ENCODE measurements at regions not wholly inside any gene's neighbourhood (a gene's known extent, or its start where the extent isn't known, plus 50 kb on each side); places are given as distances from the start of the nearest gene placed in this dataset.

DNA sequence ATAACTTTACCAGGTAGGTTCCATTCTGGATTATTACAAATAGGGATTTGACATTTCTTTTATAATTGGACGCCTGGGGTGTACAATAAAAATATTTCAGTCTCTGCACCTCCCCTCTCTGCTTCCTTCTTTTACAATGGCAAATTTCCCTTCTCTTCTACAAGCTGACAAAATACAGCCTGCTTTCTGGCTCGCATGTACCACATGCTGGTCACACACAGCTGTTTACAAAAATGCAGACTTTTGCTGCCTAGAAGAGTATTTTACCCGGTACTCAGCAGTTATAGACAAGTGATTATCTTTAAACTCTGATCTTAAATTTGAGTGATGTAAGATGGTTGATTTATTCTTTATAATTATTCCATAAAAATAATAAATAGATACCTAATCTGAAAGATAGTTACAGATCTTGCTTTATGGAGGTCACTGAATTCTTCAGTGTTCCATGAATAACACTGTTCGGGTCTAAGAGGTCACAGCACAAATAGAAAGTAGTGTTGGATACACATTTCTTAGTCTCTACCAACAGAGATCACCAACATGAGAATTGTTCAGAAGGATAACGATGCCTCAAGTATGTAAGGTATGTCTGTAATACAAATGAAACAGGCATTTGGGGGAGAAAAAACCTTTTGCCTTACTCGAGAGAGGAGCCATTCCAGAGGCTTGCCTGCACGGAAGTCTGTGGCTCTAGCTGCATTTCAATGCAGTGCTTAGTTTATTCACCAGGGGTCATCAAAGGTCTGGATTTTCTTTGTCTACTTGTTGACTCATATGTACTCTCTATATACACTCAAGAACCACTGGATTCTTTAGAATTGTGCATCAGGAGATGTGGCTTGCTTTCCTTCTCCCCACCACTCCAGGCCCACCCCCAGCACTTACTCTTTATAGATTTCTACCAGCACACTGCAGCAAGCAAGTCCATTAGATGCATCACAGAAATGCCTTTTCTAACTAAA, 206.6 kb upstream of the RFX3 start:
- peak in 27 of 56 donors; percentile 3 to 72 (median 18) for DNase-seq

GRCh38 chr9:3730511-3730922, 204.7 kb upstream of the RFX3 start:
- no peak for DNase-seq

DNA sequence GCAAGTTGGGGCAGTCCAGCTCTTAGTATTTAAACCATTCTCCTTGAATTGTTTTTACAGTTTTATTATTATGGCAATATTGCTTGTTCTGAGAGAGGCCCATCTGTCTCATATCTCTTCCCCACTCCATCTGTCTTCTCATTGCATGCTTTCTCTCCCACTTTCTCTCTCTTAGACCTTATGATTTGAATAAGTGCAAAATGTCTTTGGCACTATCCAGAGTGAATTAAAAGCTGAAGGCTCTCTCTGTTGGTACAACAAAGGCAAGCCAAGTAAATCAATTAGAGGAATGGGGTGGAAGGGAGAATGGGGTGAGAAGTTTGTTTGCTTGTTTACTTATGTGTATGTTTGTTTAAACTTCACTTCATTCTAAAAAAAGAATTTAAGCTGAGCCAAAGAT, 195.3 kb upstream of the RFX3 start:
- DNase-seq: no peak

DNA sequence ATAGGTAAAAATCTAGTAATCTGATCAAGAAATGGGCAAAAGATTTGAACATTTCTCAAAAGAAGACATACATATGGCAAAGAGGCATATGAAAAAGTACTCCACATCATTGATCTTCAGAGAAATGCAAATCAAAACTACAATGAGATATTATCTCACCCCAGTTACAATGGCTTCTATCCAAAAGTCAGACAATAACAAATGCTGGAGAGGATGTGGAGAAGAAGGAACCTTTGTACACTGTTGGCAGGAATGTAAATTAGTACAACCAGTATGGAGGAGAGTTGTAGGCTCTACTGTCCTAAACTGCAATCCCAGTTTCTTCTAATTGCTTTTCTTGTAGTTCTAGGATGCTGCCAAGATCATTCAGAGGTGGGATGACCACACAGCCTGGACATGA, 193.5 kb upstream of the RFX3 start:
- DNase-seq: no peak

DNA sequence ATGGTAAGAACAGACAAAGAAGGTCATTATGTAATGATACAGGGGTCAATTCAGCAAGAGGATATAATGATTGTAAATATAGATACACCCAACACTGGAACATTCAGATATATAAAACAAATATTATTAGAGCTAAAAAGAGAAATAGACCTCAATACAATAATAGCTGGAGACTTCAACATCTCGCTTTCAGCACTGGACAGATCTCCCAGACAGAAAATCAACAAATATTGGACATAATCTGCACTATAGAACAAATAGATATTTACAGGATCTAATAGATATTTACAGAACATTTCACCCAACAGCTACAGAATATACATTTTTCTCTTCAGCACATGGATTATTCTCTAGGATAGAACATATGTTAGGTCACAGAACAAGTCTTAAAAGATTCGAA, 190.6 kb upstream of the RFX3 start:
- DNase-seq: no peak

DNA sequence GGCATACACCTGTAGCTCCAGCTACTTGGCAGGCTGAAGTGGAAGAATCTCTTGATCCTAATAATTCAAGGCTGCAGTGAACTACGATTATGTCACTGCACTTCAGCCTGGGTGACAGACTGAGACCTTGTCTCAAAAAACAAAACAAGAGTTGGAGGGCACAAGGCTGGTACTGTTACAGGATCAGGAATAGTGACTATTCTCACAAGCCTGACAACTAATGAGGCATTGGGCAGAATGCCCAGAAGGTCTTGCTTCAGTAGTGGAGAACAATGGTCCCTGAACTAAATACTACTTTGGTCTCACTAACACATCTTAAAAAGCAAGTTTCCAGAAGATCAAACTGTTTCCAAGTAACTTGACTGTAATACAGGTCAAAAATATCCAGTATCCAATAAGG, 182.9 kb upstream of the RFX3 start:
- DNase-seq: peak in 31 of 56 donors; percentile 1 to 81 (median 22)

DNA sequence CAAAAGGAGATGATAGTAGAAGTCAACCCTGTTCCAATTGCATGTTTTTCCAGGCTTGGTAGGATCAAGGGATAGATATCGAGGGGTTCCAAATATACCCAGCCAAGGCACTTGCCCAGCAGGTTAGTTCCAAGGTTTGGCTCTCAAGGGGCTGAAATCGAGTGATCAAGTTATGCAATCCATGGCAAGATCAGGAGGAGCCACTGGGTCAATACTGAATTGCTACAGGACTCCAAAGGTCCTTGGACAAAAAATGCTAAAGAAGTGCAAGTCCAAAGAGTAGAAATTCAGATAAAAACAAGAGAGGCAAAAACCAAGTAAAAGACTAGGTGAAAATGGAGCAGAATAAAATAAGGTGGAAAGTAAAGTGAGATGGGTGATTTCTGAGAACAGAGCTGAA, 179.1 kb upstream of the RFX3 start:
- no peak for DNase-seq

DNA sequence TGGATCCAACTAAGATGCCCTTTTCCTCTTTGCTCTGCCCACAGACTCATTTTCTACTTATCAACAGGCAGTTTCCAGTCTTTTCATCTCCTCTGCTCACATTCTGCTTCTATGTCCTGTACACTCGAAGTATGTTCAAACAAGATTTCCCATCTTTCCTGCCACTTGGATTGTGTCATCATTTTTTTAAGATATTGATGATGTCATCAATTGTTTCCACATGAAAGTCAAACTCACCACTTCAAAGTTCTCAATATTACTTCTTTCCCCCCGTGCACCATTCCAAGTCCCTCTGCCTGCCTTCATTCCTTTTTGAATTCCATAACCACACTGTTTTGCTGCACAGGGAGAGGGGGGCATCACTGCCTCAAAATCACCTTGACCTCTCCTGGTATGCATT, 175.0 kb upstream of the RFX3 start:
- no peak for DNase-seq

DNA sequence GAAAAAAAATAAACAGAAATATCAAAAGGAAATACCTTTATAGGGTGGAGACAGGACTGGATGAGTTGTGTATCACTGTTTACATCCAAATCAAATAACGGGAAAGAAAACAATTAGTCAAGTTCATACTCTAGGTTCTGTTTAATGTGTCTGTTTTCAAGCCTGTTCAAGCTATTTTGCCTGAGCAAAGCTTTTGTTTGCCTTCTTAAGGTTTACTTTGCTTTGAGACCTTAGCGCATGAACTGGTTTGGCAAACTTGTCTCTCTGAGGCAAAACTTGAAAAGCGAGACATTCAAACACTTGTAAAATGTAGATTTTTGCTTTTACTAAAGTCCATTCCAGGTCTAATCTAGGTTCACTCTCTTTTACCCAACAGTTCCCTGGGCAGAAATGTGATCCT, 174.1 kb upstream of the RFX3 start:
- no peak for DNase-seq

DNA sequence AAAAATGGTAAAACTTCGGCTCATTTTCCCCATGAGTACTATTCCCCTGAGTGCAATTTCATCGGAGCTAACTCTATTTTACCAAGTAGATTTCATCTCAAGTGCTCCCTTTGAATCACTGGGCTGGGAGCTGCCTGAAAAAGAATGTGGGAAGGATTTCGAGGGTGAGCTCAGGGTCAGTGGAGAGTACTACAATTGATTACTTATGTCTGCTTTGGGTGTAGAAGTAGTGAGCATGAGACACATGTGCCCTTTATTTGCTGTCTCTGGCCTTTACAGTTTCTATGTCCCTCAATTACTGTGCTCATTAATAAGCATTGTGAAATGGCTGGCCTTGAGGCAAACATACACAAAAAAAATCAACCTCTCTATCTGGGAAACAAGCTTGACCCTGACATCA, 172.7 kb upstream of the RFX3 start:
- no peak for DNase-seq

- DNase-seq: no peak
These were observed 172.3 kb upstream of the RFX3 start for GRCh38 chr9:3698076-3698475.

DNA sequence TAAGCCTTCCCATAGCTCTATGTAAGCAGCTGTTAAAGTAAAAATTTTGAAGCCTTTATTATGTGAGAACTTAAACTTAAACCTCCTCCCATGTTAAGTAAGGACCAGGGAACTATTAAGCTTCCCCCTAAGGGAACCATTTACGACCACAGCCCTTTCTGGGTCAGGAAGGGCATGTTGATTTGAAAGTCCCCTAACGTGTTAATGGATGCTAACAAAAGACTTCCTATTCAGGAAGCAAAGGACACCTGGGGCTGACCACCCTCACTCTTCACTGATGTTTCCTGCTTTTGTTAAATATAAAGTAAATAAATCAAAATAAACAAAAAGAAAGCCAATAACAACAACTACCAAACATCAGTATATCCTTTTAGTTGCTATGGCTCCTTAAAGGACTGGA, 170.6 kb upstream of the RFX3 start:
- no peak for DNase-seq

DNA sequence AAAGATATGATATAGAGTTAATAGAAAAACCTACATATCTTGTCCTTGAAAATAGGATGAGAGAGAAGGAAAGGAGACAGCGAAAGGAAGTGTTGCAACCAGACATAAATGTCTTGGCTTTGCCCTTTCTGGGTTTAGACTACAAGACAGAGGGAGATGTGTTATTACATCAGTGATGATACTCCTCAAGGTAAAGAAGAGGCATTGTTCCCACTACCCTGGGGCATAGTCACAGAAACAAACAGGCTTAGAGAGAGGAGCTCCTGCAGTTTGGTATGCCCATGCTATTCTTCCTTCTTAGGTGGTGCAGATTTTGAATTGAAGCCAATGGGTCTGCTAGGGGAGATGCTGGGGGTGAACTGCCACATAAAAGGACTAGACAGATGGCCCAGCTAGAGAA, 166.8 kb upstream of the RFX3 start:
- DNase-seq: no peak

DNA sequence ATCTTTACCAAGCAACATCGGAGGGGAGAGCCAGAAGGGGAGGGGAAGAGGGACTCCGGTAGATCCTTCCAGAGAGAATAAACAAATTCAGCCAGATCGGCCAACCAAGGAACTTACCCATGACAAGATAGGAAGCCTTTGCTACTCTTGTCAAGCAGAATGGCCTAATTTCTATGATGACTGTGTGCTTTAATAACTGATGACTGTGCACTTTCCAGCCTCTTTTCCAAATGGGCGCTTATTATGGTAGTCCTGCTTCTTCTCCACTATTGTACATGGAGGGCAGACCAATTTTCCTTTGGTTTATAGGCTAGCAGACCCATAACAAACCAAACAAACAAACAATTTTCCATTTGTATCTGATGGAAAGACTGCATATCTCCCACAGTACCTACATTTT, 163.8 kb upstream of the RFX3 start:
- DNase-seq: no peak

- DNase-seq: no peak
These were observed 161.3 kb upstream of the RFX3 start for GRCh38 chr9:3687145-3687544.

DNA sequence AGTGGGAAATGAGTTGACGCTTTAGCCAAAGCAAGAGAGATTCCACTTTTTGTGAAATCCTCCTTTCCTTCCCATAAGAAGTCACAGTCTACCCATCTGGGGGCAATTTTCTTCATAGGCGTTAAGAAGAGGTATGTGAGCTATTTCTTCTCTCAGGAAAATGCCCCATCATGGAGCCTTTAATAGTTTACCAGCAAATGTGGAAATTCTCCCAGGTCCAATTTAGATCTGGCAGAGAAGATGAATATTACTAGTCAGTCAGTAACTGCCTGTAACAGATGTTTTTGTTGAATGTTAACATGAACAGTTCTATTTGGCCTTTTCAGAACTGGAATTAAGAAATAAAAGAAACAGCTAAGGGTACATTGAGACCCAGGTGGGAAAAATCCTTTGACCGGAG, 156.4 kb upstream of the RFX3 start:
- no peak for DNase-seq

GRCh38 chr9:3677541-3677940, 151.7 kb upstream of the RFX3 start:
- DNase-seq: no peak

DNA sequence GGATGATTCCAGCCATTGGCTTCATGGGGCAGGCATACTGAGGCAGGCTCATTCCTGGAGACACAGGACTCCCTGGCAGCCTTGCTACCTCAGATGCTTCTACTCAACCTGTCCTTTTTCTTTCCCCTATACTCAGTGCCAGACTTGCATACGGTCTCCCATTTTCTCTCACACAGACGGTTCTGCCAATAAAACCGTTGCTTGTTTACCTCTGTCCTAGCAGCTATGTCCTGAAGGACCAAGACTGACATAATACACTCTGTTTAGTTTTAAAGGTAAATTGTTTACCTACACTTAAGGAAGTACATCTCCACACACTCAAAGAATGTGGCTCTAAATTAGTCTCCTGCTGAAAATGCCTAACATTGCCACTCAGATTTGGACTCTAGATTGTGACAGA, 151.0 kb upstream of the RFX3 start:
- no peak for DNase-seq

DNA sequence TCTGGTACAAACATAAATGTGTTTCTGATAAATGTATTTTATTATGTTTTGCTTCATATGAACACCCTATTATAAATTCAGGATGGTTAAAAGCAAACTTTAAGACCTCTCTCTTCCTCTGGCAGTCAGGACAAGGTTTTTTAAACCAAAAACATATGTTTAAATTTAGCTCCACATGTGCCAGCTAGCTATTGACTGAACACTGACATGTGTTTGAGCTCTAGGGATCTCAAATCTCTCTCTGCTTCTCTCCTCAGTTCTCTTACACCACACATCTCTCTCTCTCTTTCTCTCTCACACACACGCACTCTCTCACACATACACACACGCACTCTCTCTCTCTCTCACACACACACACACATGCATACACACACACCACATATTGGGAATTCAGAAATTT, 150.1 kb upstream of the RFX3 start:
- DNase-seq: no peak

- no peak for DNase-seq
These were observed 148.8 kb upstream of the RFX3 start for GRCh38 chr9:3674561-3674960.

DNA sequence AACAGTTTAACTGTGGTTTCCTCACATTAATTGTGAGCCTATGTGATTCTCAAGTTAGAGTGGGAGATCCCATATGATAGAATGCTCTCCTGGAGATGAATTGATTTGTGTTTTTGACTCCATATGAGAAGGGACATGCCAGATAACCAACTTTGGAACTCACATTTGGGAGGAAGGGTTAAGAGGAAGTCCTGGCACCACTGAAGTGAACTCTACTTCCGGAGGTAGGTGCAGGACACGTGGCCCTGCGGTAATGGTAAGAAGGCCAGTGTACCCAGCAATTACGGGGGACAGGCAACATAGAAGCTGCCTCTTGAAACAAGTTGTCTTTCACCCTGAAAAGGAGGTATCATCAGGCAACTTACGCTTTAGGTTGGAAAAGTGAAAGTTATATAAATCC, 146.6 kb upstream of the RFX3 start:
- DNase-seq: no peak

GRCh38 chr9:3664044-3664443, 138.2 kb upstream of the RFX3 start:
- DNase-seq: no peak

DNA sequence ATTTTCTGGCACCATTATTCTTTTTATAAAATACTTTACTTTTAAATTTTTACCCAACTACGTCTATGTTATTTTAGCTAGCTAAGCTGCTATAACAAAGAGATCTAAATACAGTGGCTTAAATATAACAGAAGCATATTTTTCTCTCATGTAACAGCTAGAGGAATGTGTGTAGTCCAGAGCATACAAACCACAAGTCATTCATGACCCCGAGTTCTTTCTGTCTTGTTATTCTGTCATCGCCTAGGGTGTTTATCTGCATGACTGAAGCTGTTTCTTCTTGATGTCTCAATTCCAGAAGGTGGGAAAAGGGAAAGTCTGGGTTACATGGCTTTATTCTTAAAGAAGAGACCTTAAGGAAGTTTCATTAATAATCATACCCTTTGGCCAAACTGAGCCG, 136.9 kb upstream of the RFX3 start:
- DNase-seq: no peak

DNA sequence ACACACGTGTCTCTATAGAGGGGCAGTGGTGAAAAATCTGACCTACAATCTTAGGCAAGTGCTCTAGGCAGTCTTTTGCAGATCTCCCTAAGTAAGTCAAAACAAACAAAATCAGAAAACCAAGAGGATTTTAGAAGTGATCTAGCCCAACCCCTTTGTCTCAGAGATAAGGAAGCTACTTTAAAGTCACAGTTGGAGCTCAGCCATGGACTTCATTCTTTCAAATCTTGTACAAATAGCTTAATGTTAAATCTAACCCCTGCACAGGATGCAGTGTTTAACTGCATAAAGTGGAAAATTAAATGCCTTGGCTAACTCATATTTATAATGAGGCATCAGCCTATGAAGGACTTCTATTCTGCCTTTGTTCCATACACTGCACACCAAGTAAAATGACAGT, 135.1 kb upstream of the RFX3 start:
- DNase-seq: no peak

All from amygdala (tissue), 56 donors.